Ascending aorta (tissue), 2 donors: ENCODE measurements at regions not wholly inside any gene's neighbourhood (a gene's known extent, or its start where the extent isn't known, plus 50 kb on each side); places are given as distances from the start of the nearest gene placed in this dataset.

ENCODE experiments used
- DNase-seq, 2 donors: peaks; one replicate each; pipeline ENCODE4 v3.0.0-alpha.2; 2019; ENCODE audit warnings: low spot score in 2 of 2
- H3K27ac ChIP-seq, 2 donors: fragments of 200-600 bp; sonication (generic); one replicate each; pipeline ENCODE4 v1.5.1; 2016 to 2017; ENCODE audit warnings: mild to moderate bottlenecking in 1 of 2
- H3K27me3 ChIP-seq: fragments of 200-600 bp; sonication (generic); one replicate; pipeline ENCODE4 v1.5.1; 2017
- H3K36me3 ChIP-seq, 2 donors: fragments of 200-600 bp; sonication (generic); one replicate each; pipeline ENCODE4 v1.5.1; 2016
- H3K4me1 ChIP-seq, 2 donors: fragments of 200-600 bp; sonication (generic); one replicate each; pipeline ENCODE4 v1.5.1; 2016 to 2017; ENCODE audit warnings: mild to moderate bottlenecking in 1 of 2
- H3K4me3 ChIP-seq, 2 donors: fragments of 200-600 bp; sonication (generic); one replicate each; pipeline ENCODE4 v1.5.1; 2016 to 2017; ENCODE audit warnings: mild to moderate bottlenecking in 1 of 2
- H3K9me3 ChIP-seq, 2 donors: fragments of 200-600 bp; sonication (generic); one replicate each; pipeline ENCODE4 v1.5.1; 2016
- intact Hi-C: fragments of 100-400 bp; cut with DNase I; formaldehyde crosslinking; loops from one replicate; pipeline ENCODE4 v1.15.1; 2023
- TF ChIP-seq, protein P1 (sequence below), 3 experiments: fragments of 200-600 bp in 2 of 3; fragments of 450-650 bp in 1 of 3; sonication (generic) in 2 of 3; IDR thresholded peaks; one replicate each; pipeline ENCODE4 v1.5.1; 2016 to 2019; ENCODE audit warnings: antibody characterized with exemption in 3 of 3, mild to moderate bottlenecking in 1 of 3, moderate library complexity in 1 of 3

DNA sequence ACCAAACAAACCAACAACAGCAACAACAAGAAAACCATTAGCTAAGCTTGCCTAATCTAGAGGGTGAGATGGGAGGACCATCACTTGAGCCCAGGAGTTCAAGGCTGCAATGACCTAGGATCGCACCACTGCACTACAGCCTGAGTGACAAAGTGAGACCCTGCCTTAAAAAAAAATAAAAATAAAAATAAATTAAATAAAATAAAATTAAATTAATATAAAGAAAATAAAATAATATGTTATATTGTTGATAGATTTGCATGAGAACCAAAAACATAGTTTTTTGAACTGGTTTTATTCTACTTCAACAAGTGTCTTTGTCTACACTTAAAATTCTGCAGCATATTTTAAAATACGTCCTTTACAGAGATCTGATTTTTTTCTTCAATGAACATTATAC is 2683.1 kb downstream of the ARAP2 start:
- intact Hi-C loops: no loop called here
- no peak for DNase-seq
- Histone ChIP-seq H3K27me3 (no peaks in the 10 kb centered on the region), H3K4me3 (no peak overlapping the region), H3K4me1 (no peaks in the 10 kb centered on the region), H3K27ac (no peak overlapping the region), H3K36me3 (no peaks in the 10 kb centered on the region), H3K9me3 (no peaks in the 10 kb centered on the region)
- TF ChIP-seq, protein P1, sequence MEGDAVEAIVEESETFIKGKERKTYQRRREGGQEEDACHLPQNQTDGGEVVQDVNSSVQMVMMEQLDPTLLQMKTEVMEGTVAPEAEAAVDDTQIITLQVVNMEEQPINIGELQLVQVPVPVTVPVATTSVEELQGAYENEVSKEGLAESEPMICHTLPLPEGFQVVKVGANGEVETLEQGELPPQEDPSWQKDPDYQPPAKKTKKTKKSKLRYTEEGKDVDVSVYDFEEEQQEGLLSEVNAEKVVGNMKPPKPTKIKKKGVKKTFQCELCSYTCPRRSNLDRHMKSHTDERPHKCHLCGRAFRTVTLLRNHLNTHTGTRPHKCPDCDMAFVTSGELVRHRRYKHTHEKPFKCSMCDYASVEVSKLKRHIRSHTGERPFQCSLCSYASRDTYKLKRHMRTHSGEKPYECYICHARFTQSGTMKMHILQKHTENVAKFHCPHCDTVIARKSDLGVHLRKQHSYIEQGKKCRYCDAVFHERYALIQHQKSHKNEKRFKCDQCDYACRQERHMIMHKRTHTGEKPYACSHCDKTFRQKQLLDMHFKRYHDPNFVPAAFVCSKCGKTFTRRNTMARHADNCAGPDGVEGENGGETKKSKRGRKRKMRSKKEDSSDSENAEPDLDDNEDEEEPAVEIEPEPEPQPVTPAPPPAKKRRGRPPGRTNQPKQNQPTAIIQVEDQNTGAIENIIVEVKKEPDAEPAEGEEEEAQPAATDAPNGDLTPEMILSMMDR (IDR thresholded peaks at IDR 0.05): no peak

DNA sequence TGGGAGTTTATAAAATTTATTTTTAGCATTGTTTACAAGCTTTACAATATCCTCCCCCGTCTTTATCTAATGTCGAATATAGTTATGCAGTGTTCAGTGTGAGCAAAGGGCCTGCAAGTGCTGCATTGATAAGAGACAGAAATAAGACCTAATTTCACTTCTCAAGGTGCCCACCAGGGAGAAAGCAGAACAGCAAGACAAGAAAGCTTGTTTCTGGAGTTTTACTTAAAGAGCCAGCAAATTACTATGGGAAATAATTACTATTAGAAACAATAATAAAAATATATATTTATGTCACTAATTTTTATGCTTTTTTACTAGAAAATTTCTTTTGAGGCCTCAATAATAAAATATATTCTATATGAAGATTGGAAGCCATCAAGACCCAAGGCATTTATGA is 2677.7 kb downstream of the ARAP2 start:
- no peaks in the 10 kb centered on the region for H3K36me3 ChIP-seq
- H3K4me3 ChIP-seq: no peak overlapping the region
- TF ChIP-seq, protein P1 (IDR thresholded peaks at IDR 0.05): no peak
- H3K9me3 ChIP-seq: no peaks in the 10 kb centered on the region
- intact Hi-C loops: no loop called here
- DNase-seq: no peak
- no peaks in the 10 kb centered on the region for H3K27me3 ChIP-seq
- H3K27ac ChIP-seq: no peak overlapping the region
- no peaks in the 10 kb centered on the region for H3K4me1 ChIP-seq

DNA sequence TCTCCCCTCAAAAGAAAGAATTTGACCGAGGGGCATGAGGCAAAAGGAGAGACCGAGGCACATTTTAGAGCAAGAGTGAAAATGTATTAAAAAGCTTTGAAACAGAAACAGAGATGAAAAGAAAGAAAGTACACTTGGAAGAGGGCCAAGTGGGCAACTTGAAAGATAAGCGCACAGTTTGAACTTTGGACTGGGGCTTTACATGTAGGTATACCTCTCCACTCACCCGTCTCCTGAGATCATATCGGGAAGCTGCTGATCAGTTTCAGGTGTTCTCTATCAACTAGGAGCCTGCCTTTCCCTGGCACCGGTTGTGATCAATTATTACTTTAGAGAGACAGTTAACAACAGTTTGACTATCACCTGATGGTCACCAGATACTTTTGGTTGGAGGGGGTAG is 2666.5 kb downstream of the ARAP2 start:
- Histone ChIP-seq H3K4me3 (no peak overlapping the region), H3K36me3 (no peaks in the 10 kb centered on the region), H3K27me3 (no peaks in the 10 kb centered on the region), H3K4me1 (no peaks in the 10 kb centered on the region), H3K9me3 (no peaks in the 10 kb centered on the region), H3K27ac (no peak overlapping the region)
- no peak for DNase-seq
- intact Hi-C loops: no loop called here
- TF ChIP-seq, protein P1 (IDR thresholded peaks at IDR 0.05): no peak

- Histone ChIP-seq H3K36me3 (no peaks in the 10 kb centered on the region), H3K27me3 (no peaks in the 10 kb centered on the region), H3K4me1 (no peaks in the 10 kb centered on the region), H3K27ac (no peak overlapping the region), H3K4me3 (no peak overlapping the region), H3K9me3 (no peaks in the 10 kb centered on the region)
- intact Hi-C loops: no loop called here
- DNase-seq: no peak
- TF ChIP-seq, protein P1 (IDR thresholded peaks at IDR 0.05): no peak
Observed at GRCh38 chr4:33579951-33580350, 2664.4 kb downstream of the ARAP2 start.

DNA sequence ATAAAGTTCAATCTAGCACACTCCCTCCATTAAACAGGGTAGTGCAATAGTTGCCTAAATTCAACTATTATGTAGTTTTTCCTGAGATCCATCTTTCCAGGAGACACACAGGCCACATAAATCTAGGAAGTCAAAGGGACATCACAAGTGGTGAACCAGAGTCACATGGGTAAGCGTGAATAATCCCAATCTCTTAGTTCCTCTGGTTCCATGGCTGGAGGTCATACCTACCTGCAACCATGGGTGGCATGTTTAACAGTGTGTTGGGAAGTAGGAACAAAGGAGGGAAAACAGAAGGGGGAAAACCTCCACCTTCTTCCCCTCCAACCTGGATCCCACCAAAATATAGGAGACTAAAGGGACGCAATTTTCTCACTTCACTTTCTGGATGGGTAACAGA is 2651.6 kb downstream of the ARAP2 start:
- Histone ChIP-seq H3K27me3 (no peaks in the 10 kb centered on the region), H3K4me3 (no peak overlapping the region), H3K9me3 (peaks cover 5 to 27% of the 10 kb centered on the region in 2 donors), H3K27ac (no peak overlapping the region), H3K4me1 (no peaks in the 10 kb centered on the region), H3K36me3 (no peaks in the 10 kb centered on the region)
- intact Hi-C loops: no loop called here
- TF ChIP-seq, protein P1 (IDR thresholded peaks at IDR 0.05): no peak
- no peak for DNase-seq

DNA sequence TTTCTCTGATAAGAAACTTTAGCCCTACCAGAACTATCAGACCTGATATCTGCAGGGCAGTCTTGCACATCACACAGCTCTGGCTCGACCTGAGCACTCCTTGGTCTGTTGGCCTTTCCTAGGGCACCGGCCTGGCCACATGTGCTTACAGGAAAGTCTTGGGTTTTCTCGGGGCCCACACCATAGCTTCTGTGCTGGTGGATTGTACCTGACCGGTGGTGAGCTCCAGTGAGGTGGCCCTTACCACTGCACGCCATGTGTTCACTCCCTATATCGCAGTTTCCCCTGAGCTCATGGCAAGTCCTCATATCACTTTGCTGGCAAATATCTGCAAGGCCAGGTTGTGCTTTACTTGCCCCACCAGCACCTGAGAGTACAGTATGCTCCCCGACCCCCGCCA is 2637.4 kb downstream of the ARAP2 start:
- intact Hi-C loops: no loop called here
- no peak for DNase-seq
- H3K4me3 ChIP-seq: no peak overlapping the region
- H3K4me1 ChIP-seq: no peaks in the 10 kb centered on the region
- no peaks in the 10 kb centered on the region for H3K9me3 ChIP-seq
- H3K27ac ChIP-seq: no peak overlapping the region
- TF ChIP-seq, protein P1 (IDR thresholded peaks at IDR 0.05): no peak
- no peaks in the 10 kb centered on the region for H3K36me3 ChIP-seq
- no peaks in the 10 kb centered on the region for H3K27me3 ChIP-seq
